ENCODE measurements at regions not wholly inside any gene's neighbourhood (a gene's known extent, or its start where the extent isn't known, plus 50 kb on each side); places are given as distances from the start of the nearest gene placed in this dataset.
"Not testable (repeated sequence)": the region's sequence is repeated elsewhere in the genome, so short reads cannot be mapped to it uniquely, and the experiment has no call there.

- DNase-seq (ENCODE audit: low spot score in 2 of 2): no peak
- intact Hi-C loops (cut with DNase I; ENCODE audit: low total_unique reads): no loop called here
- no peak overlapping the region for H3K4me3 ChIP-seq (ENCODE audit: low read depth, poor library complexity, severe bottlenecking)
- 70 to 76% methylated on average over 8 of the region's 8 CpGs for WGBS, 2 donors
- no peak for TF ChIP-seq CTCF (IDR thresholded peaks at IDR 0.05)
- TF ChIP-seq POLR2A (IDR thresholded peaks at IDR 0.05): no peak
Measured at GRCh38 chr16:75862098-75862386, 135.8 kb upstream of the CPHXL start.

GRCh38 chr16:75864243-75864642, 138.0 kb upstream of the CPHXL start:
- no peak for DNase-seq (ENCODE audit: low spot score in 2 of 2)
- H3K4me3 ChIP-seq (ENCODE audit: low read depth, poor library complexity, severe bottlenecking): no peak overlapping the region
- TF ChIP-seq CTCF (IDR thresholded peaks at IDR 0.05): no peak
- TF ChIP-seq POLR2A (IDR thresholded peaks at IDR 0.05): no peak
- WGBS, 2 donors: 59 to 61% methylated on average over 1 of the region's 1 CpG
- intact Hi-C loops (cut with DNase I; ENCODE audit: low total_unique reads): no loop called here

GRCh38 chr16:75865736-75866135, 139.4 kb upstream of the CPHXL start:
- intact Hi-C loops (cut with DNase I; ENCODE audit: low total_unique reads): no loop called here
- DNase-seq (ENCODE audit: low spot score in 2 of 2): no peak
- TF ChIP-seq POLR2A (IDR thresholded peaks at IDR 0.05) (no peak), CTCF (IDR thresholded peaks at IDR 0.05) (no peak)
- WGBS, 2 donors: 62 to 67% methylated on average over 3 of the region's 3 CpGs
- H3K4me3 ChIP-seq (ENCODE audit: low read depth, poor library complexity, severe bottlenecking): no peak overlapping the region

- 83 to 90% methylated on average over 9 of the region's 9 CpGs for WGBS, 2 donors
- intact Hi-C loops (cut with DNase I; ENCODE audit: low total_unique reads): no loop called here
- TF ChIP-seq POLR2A (IDR thresholded peaks at IDR 0.05) (no peak), CTCF (IDR thresholded peaks at IDR 0.05) (no peak)
- DNase-seq (ENCODE audit: low spot score in 2 of 2): no peak
- no peak overlapping the region for H3K4me3 ChIP-seq (ENCODE audit: low read depth, poor library complexity, severe bottlenecking)
Measured at GRCh38 chr16:75868636-75869632, 142.6 kb upstream of the CPHXL start.

- H3K4me3 ChIP-seq (ENCODE audit: low read depth, poor library complexity, severe bottlenecking); DNase-seq (ENCODE audit: low spot score in 2 of 2); intact Hi-C loops (cut with DNase I; ENCODE audit: low total_unique reads): not testable (repeated sequence)
- WGBS, 2 donors: 75 to 76% methylated on average over 3 of the region's 3 CpGs
Measured at GRCh38 chr16:75881280-75881679, 155.0 kb upstream of the CPHXL start.

- WGBS, 2 donors: 22 to 32% methylated on average over 3 of the region's 3 CpGs
- no peak for DNase-seq (ENCODE audit: low spot score in 2 of 2)
- intact Hi-C loops (cut with DNase I; ENCODE audit: low total_unique reads): no loop called here
- TF ChIP-seq CTCF (IDR thresholded peaks at IDR 0.05) (no peak), POLR2A (IDR thresholded peaks at IDR 0.05) (no peak)
- no peak overlapping the region for H3K4me3 ChIP-seq (ENCODE audit: low read depth, poor library complexity, severe bottlenecking)
Measured at GRCh38 chr16:75899163-75899562, 172.9 kb upstream of the CPHXL start.
